Umbilical cord (tissue), 1 donor: ENCODE measurements at regions not wholly inside any gene's neighbourhood (a gene's known extent, or its start where the extent isn't known, plus 50 kb on each side); places are given as distances from the start of the nearest gene placed in this dataset.
"Not testable (repeated sequence)": the region's sequence is repeated elsewhere in the genome, so short reads cannot be mapped to it uniquely, and the experiment has no call there.

ENCODE experiments used
- DNase-seq: peaks from one replicate; pipeline ENCODE4 v3.0.0-alpha.2; 2015; ENCODE audit warnings: low spot score

DNA sequence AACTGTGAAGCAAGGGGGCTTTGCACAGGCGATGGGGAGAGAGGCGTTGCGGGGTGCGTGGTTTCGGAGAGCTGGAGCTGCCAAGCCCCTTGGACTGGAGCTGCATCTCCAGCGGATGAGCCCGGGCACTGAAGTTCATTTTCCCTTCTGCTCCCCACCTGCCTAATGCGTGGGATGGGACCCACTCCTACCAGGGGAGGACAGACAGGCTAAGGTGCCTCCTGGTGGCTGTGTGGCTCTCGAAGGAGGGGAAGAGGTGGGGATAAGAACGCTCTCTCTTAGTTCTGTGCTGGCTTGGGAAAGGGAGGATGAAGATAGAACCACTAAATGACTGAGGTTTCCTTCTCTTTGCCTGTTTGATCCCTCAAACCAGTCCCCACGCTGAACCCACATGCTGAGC lies 177.6 kb upstream of the PITRM1 start:
- DNase-seq, result no peak

DNA sequence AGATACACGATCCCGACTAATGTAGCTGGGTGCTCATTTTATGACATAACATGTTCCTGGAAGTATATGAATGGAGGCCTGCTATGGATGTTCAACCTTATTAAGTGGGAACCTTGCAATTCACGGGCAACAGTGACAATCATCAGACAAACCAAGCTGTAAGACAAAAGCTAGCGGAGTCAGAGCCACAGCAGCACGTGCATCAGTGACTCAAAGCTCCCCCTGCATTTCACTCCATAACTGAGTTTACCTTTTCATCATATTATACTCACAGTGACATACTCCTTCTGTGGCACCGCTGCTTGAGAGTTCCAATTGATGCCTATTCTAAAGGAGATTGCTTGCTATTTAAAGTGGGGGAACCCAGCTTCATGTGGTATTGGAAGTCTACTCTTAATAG lies 176.0 kb upstream of the PITRM1 start:
- no peak for DNase-seq

DNA sequence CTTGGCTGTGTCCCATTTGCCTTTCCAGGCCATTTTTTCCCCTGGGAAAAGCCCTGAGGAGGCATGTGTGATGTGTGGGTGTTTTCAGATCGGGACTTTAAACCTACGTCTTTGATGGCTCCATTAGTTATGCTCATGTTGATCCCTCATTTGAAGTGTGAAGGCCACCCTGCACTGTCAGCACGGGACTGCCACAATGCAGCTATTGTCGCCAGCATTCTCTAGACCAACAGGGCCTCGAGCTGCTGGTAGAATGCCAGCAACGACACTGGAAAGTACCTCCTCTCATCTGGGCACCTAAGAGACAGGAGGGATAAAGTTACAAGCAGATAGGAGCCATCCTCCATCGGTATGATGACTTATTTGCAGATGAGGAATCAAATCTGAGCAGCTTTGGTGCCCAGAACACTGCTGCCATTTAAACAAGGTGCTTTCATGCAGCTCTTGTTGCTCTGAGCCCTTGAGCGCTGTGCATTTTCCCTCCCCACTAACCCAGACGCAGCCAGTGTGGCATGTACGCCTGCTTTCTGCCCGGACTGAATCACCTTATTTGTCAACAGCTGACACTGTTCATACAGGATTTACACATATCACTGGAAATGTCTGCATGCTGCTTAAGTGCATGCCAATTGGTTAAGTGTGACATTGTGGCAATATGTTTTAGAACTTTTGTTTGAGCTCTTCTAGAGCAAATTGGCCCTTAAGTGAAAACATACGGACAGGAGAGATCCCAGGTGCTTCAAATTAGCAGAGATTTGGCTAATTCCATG lies 175.0 kb upstream of the PITRM1 start:
- no peak for DNase-seq

DNA sequence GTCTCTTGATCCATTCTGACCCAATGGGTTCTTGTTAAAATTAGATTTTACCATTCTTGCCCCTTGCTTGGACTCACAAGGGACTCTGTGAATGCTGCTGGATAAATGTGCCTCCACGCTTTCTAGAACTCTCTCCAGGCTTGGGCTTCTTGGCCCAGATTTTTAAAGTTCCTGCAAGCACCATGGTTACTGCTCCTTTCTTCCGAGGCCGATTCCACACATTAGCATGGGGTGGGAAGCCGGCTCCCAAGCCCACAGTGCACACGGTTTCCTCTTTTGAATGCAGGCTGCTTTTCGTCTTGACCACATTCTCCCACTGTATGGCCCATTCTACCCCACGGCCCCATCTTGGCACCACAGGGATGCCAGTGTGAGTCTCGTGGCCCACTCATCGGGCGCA lies 174.3 kb upstream of the PITRM1 start:
- DNase-seq, result no peak

DNA sequence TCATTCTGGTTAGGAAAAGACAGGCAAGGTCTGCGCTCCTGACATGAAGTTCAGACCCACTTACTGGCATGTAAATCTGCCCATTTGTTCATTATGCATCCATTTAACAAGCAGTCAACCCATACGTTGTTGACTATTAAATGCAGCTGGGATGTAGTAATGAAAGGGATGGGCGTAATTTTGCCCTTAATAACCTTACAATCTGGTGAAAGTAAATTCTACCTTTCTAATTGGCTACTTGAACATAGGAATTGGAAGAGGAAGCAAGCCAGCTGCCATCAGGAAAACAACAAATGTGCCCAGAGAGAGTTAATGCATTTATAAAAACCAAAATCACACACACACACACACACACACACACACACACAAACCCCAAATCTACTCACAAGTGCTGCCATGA lies 170.2 kb upstream of the PITRM1 start:
- DNase-seq, result no peak

DNA sequence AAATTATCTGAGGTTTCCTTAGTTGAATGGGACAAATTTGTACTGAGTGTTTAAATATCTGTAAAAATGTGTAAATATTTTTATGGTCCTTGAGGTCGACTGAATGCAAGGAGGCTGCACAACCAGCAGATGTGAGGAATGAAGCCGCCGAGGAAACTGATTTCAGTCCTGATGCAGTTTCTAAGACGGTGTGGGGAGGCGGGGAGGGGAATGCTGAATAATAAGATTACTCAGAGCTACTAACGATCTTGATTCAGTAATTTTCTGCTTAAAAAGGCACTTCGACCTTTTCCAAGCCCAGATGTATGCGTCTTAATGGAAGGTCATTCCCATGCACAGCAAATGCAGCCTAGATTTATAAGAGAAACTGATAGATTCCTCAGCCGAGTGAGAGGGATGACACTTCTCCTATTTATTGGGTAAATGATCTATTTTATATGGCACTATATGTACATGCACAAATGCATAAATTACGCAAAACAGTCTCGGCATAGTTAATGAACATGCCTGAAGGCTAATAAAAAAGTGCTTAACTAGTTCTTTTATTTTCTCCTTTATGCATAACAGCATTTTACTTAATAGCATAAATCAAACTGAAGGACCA lies 167.6 kb upstream of the PITRM1 start:
- DNase-seq, result no peak

DNA sequence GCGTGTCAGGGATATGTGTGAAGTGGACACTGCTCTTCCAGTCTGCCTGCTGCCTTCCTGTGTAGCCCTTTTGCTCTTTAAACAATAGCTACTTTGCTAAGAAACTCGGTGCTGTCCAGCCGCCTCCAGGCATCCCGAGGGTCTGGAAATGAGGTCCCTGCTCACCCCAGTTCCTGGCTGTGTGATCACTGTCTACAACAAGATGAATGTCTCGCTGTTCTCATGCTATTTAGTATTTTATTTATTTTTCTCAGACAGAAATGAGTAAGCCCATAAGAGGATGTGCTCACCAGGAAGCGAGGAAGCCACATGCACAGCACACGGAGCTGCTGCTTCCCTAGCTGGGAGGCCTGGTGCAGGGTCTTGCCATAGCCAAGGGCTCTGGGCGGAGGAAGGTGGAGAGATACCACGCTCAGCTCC lies 167.0 kb upstream of the PITRM1 start:
- peak; percentile 7 for DNase-seq

DNA sequence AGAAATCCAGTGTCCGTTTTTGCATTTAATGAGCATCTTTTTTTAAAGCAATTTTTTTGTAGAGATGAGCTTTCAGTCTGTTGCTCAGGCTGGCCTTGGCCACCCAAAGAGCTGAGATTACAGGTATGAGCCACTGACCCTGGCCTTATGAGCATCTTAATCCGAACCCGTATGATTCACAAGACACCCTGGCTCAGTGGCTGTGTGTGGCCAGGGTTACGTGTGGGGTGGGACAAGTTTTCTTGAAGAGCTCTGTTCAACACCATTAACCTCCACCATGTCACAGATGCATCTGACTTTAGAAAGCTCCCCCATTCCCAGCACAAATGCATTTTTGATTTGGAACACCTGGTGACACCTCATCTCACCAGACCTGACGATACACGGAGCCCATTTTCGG lies 166.5 kb upstream of the PITRM1 start:
- no peak for DNase-seq

DNA sequence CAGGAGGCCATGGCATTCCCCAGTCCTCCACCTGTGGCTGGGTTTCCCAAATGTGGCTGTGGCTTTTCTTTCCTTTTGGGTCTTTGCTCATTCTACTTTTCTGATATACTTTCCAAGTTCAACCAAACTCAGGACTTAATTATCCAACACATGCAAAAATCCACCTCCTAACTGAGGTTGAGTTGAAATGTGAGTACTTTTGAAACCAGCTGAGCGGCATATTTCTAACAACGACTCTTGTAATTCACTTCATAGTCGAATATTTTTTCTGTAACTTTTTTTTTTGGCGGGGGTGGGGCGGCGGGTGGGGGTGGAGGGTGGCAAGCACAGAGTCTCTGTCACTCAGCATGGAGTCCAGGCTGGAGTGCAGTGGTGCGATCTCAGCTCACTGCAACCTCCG lies 165.2 kb upstream of the PITRM1 start:
- DNase-seq, result no peak

DNA sequence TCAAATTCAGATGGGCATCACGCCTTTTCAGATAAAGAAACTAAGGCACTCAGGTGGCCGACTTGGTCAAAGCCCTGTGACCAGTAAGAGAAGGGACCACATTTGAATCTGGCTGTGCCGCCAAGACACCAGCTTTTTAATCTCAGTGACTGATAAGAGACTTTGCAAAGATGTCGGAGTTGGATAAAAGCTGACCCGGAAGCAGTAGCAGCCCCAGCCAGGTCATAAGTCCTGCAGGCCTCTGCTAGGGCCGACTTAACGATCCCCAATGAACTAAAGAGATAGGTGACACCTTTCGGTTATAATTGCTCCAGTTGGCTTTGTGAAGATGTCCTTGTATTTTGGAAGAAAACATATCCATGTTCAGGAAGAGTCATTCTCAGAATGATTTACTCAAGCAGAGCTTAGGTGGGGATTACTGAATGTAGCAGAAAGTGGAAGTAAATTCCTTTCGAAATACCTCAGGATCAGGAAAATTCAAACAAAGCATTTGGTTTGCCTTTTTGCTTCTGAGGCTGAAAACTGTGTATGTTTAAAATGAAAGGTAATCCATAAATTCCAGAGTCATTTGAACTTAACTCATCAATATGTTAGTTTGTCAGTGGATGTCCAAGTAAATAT lies 164.2 kb upstream of the PITRM1 start:
- peak; percentile 40 for DNase-seq

DNA sequence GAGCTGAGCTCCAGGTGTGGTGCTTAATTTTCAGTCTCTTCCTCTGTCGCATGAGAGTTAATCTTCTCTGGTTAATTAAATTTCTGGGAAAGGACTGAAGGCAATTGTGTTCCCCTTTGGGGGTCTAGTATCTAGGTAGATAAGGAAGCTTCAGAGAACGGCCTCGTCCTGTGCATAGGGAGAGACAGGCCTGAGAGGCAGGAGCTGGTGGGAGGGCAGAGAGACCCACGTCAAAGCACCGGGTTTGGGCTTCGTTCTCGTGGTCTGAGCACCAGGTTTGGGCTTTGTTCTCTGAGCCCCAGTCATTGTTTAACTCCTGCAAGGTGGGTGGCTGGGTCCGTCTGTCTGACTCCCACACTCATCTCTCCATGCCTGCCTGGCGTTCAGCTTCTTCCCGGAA lies 160.8 kb upstream of the PITRM1 start:
- DNase-seq, result no peak

DNA sequence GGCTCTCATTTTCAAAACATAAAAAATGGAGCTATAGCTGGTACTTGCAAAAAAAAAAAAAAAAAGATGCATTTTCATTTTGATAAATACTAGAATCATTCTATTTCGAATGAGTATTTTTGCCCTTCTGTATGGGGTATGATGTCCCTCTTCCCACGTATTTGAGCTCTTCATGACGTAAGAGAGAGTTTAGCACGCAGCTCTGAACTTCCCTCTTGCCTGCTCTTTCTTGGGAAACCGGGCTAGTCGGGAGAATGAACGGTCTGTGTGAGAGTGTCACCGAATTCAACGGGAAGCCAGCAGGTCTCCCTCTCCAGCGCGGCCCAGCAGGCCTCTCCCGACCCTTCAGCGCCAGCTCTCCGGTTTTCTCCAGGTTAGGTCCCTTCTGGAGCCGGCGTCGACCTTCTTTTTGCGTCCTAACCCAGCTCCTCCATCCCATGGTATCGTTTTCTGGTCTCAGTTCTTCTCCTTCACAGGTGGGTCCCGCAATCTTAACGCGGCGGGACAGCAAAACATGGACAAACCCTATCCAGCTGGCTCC lies 159.2 kb upstream of the PITRM1 start:
- DNase-seq, result no peak

DNA sequence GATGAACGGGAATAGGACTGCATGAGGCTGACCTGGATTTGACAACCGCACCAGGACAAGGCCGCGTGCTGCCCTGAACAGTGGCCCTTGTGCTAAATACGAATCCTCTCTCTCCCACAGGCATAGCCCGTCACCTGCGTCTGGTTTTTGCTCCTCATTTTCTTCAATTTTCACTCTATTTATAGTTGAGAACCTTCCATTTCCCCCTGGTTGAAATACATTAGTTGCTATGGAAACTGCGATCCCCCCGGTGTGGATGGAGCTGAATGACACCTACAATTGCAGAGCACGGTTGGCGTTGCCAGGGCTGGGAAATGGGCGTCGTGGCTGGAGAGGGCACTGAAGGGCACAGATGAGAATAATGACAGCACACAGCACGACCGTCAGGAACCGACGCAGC lies 158.6 kb upstream of the PITRM1 start:
- no peak for DNase-seq

DNA sequence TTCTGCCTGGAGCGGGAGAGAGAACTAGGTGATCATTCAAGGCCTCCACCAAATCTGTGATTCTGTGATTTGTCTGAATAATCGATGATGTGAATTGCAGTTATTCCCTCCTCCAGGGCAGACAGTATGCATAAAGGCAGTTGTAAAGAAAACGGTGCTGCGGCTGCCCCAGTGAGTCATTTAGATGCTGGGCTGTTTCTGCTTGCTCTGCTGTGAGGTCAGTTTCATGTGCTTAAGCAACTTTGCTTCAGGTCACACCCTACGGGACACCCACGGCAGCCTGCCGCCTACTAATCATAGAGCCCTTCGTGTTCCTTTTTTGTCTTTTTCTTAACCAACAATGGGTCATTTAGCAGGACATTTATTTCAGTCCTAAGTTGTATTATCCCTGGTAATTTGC lies 158.1 kb upstream of the PITRM1 start:
- DNase-seq, result peak; percentile 50

DNA sequence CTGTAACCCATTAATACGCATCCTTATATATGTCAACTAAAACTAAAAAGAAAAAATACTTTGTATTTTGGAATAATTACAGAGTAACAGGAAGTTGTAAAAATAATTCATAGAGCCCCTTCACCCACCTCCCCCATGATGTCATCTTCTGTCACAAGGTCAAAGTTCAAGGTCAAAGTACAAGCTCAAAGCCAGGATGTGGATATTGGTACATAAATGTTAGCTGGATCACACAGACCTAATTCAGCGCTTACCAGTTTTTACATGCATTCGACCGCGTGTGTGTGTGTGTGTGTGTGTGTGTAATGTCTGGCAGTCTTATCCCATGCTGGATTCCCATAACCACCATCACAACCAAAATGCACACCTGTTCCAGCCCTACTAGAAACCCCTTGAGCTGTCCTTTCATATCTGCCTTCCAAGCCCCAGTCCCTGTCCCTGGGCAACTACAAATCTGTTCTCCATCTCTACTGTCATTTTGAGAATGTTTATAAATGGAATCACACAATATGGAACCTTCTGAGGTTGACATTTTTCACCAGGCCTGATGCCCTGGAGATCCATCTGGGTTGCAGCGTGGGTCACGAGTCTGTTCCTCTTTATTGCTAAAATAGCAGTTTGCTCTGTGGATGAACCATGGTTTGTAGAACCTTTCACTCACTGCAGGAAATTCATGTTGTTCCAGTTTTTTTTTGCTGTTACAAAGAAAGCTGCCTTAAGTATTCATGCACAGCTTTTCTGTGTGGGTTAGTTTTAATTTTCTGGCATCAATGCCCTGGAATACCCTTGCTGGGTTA lies 153.6 kb upstream of the PITRM1 start:
- no peak for DNase-seq

DNA sequence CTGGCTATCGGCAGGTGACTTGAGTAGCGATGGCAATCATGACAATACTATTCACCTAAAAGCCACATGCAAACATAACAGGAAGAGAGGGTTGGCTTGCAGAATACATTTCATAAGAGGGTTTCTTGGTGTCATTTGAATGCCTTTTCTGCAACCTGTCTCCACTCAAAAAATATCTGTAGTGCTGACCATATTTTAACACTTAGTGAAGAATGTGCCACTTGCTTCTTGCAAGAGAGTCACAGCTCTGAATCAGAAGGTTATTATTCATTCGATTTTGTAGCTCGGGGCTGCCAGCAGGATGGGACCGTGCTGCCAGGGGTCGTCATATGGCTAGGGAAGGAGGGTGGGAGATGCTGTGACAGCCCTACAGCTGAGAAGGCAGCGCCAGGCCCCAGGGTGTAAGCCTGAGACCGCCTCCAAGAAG lies 152.0 kb upstream of the PITRM1 start:
- DNase-seq, result no peak

DNA sequence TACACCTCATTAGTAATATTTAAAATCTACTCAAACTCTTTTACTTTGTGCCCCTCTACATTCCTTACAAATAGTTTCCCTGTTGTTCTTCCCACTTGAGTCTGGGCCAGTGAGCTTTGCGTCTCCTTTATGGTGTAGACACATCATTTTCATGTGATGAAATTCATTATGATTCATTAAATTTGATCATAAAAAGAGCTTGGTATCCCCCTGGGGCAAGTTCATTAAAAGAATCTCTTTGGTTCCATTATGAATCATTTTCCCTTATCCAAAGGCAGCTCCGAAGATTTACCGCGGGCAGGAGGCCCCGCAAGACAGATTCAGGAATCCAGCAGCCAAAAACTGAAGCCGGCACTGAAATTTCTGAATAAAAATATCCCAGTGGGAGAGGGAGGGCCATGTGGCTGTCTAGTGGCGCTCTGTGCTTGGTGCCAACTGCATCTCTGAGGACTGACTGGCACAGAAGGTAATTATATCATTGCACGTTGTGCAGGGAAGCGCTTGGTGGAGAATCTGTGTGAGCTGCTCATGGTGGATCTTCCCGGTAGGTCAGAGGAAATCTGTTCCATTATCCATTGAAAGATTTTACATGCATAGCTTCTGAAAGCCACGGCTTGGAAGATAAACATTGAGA lies 151.4 kb upstream of the PITRM1 start:
- peak; percentile 17 for DNase-seq

DNA sequence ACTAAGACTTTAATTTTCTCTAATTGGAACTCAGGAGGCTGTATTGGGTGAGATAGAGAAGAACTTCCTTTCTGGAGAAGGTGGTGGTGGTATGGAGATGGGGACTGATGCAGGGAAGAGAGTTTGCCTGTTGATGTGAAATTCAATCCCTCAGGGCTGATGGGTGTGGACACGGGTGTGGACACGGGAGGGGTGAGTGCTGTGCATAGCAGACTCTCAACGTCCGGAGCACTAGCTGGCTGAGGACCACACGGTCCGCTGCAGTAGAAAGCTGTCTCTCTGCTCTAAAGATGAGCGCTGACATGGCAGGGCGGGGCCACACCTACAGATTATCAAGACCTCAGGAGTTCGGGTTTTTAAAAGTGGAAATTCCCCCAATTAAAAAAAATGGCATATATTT lies 148.5 kb upstream of the PITRM1 start:
- no peak for DNase-seq

DNA sequence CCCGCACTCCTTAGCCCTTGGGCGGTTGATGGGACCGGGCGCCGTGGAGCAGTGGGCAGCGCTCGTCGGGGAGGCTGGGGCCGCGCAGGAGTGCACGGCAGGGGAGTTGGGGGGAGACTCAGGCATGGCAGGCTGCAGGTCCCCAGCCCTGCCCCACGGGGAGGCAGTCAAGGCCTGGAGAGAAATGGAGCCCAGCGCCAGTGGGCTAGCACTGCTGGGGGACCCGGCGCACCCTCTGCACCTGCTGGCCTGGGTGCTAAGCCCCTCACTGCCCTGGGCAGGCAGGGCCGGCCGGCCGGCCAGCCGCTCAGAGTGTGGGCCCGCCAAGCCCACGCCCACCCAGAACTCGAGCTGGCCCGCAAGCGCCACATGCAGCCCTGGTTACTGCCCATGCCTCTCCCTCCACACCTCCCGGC lies 147.2 kb upstream of the PITRM1 start:
- DNase-seq, result no peak

DNA sequence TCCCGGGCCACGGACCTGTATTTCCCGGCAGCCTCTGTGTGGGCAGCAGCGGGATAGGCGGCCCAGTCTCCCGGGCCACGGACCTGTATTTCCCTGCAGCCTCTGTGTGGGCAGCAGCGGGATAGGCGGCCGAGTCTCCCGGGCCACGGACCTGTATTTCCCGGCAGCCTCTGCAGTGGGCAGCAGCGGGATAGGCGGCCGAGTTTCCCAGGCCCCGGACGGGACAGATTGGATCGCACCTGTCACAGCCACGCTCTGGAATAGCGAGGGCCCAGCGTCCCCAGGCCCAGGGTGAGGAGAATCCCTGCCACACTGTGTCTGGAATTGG lies 145.9 kb upstream of the PITRM1 start:
- not testable (repeated sequence) for DNase-seq
